MCF 10A (cell line): ENCODE measurements at regions not wholly inside any gene's neighbourhood (a gene's known extent, or its start where the extent isn't known, plus 50 kb on each side); places are given as distances from the start of the nearest gene placed in this dataset.

ENCODE experiments used
- BruUV-seq: library from RNA; stranded (reverse); fragments of 400-500 nt; replicated peaks from 2 replicates; lab custom pipeline; 2021; lab: Mats Ljungman, UMichigan
- CTCF ChIA-PET: fragments of 300-600 bp; sonication (Branson Sonifier 250); formaldehyde crosslinking; extraction: SDS; loops from one replicate; lab custom pipeline; 2021; ENCODE audit warnings: antibody characterized with exemption, inconsistent platforms; lab: Yijun Ruan, JAX
- POLR2A ChIA-PET: fragments of 300-600, 350-650 bp; sonication (Branson Sonifier 250); formaldehyde crosslinking; extraction: SDS; loops from one replicate; lab custom pipeline; 2020; ENCODE audit warnings: antibody characterized with exemption, inconsistent platforms; lab: Yijun Ruan, JAX
- DNase-seq: peaks from one replicate; pipeline ENCODE4 v3.0.0-alpha.2; 2018; ENCODE audit not compliant: unreplicated experiment
- H3K27ac Mint-ChIP-seq: one replicate; pipeline ENCODE4 v1.8.0; 2022; ENCODE audit warnings: mild to moderate bottlenecking, low read depth, mixed read lengths; ENCODE audit not compliant: unreplicated experiment
- H3K27me3 Mint-ChIP-seq: one replicate; pipeline ENCODE4 v1.8.0; 2022; ENCODE audit warnings: mixed read lengths; ENCODE audit not compliant: insufficient read depth, unreplicated experiment
- H3K36me3 Mint-ChIP-seq: one replicate; pipeline ENCODE4 v1.8.0; 2022; ENCODE audit warnings: mild to moderate bottlenecking, moderate library complexity, mixed read lengths; ENCODE audit not compliant: insufficient read depth, unreplicated experiment
- H3K4me1 Mint-ChIP-seq: one replicate; pipeline ENCODE4 v1.8.0; 2022; ENCODE audit warnings: mixed read lengths; ENCODE audit not compliant: insufficient read depth, unreplicated experiment
- H3K4me3 Mint-ChIP-seq: one replicate; pipeline ENCODE4 v1.8.0; 2022; ENCODE audit warnings: mild to moderate bottlenecking, moderate library complexity, mixed read lengths; ENCODE audit not compliant: unreplicated experiment
- H3K9me3 Mint-ChIP-seq: one replicate; pipeline ENCODE4 v1.8.0; 2022; ENCODE audit warnings: mixed read lengths; ENCODE audit not compliant: unreplicated experiment
- CTCF ChIP-seq: fragments of 200-600 bp; IDR thresholded peaks from one replicate; pipeline ENCODE4 v1.8.0; 2022; ENCODE audit warnings: antibody characterized with exemption, mild to moderate bottlenecking; ENCODE audit not compliant: unreplicated experiment
- intact Hi-C: fragments of 100-400 bp; cut with micrococcal nuclease; formaldehyde crosslinking; loops from 2 replicates; pipeline ENCODE4 v1.14.1; 2022

DNA sequence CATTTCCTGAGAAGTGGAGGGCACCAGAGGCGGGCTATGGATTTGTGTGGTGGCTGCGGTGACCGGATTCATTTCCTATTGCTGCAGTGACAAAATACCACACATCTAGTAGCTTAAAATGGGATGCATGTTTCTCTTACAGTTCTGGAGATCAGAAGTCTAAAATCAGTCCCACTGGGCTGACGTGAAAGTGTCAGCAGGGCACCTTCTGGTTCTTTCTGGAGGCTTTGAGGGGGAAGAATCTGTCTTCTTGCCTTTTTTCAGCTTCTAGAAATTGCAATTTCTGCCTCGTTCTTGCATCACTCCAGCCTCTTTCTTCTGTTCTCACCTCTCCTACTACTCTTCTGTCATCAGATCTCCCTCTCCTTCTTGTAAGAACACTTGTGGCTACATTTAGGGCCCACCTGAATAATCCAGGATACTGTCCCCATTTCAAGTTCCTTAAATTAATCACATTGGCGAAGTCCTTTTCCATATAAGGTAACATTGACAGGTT is 111.2 kb downstream of the MARCHF4 start:
- Mint-ChIP-seq H3K27me3 (no peaks in the 10 kb centered on the region), H3K36me3 (no peaks in the 10 kb centered on the region)
- CTCF ChIA-PET = interaction anchor here (0.6 kb wide), 1 partner anchor 17 kb away, joined by 3 read pairs; no protein-coding TSS in a partner anchor

DNA sequence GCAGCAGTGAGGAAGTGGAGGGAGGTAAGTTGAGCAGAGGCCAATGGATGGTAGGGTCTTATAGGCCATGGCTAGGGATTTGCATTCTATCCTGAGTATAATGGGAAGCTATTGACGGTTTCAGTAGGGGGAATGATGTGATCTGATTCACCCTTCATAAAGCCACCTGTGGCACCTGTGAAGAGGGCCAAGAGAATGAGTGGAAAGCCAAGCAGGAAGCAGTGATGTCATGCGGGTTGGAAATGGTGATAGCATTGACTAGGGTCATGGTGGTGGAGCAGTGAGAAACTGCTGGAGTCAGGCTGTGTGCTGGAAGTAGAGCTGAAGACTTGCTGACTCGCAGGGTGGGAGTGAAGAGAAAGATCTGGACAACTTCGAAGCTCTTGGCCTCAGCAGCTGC is 111.7 kb downstream of the MARCHF4 start:
- Mint-ChIP-seq H3K27ac (no peak overlapping the region), H3K9me3 (no peaks in the 10 kb centered on the region), H3K4me1 (no peaks in the 10 kb centered on the region), H3K27me3 (no peaks in the 10 kb centered on the region), H3K4me3 (no peak overlapping the region), H3K36me3 (no peaks in the 10 kb centered on the region)
- CTCF ChIA-PET = interaction anchor here (0.6 kb wide), 1 partner anchor 18 kb away, joined by 3 read pairs; no protein-coding TSS in a partner anchor
- intact Hi-C loops = no loop called here
- no peak for DNase-seq
- BruUV-seq = no TSS peak
- POLR2A ChIA-PET = no interaction called here
- TF ChIP-seq CTCF = no peak

More for the DNA sequence above, 111.2 kb downstream of the MARCHF4 start:
- no peaks in the 10 kb centered on the region for H3K9me3 Mint-ChIP-seq
- BruUV-seq = no TSS peak
- H3K4me1 Mint-ChIP-seq = no peaks in the 10 kb centered on the region
- TF ChIP-seq CTCF = no peak
- POLR2A ChIA-PET = no interaction called here
- no peak overlapping the region for H3K27ac Mint-ChIP-seq
- intact Hi-C loops = no loop called here
- no peak overlapping the region for H3K4me3 Mint-ChIP-seq
- no peak for DNase-seq

DNA sequence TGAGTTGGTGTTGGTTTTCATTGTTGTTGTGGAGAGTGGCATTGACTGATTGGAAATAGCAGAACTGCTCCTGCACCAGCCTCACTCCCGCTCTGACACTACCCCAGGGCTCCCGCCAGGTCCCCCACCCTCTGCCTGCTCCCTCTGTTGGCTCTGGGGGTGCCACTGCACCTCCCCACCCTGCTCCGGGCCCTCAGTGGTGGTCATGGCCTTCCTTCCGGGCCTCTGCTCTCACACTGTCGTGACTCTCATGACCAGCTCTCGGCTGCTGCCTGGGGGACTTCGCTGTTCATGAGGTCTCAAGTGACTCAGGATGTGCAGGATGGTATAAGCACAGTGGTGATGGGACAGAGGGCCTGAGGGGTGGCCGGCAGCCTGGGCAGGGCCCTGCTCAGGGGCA is 113.2 kb downstream of the MARCHF4 start:
- no peak overlapping the region for H3K27ac Mint-ChIP-seq
- no peak for TF ChIP-seq CTCF
- no peak for DNase-seq
- H3K9me3 Mint-ChIP-seq = no peaks in the 10 kb centered on the region
- H3K4me1 Mint-ChIP-seq = no peaks in the 10 kb centered on the region
- no peak overlapping the region for H3K4me3 Mint-ChIP-seq
- ChIA-PET CTCF (no interaction called here), POLR2A (no interaction called here)
- H3K27me3 Mint-ChIP-seq = no peaks in the 10 kb centered on the region
- H3K36me3 Mint-ChIP-seq = no peaks in the 10 kb centered on the region
- intact Hi-C loops = no loop called here
- BruUV-seq = no TSS peak

DNA sequence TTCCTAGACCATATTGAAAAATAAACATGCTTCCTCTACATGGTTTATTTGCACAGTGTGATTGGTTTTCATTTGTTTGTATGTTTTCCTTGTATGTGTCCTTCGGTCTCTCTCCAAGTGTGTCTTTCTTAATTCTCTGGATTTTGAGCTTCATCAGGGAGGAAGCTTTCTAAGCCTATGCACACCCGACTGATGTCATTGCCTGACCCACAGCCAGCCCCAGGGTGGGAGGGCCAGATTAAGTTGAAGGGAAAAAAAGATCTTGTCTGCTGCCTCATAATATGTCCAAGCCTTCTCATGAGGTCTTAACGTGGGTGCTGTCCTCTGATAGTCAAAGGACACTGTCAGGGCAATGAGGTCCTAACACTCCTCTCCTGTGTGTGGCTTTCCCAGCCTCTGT is 115.2 kb downstream of the MARCHF4 start:
- no TSS peak for BruUV-seq
- no peak for DNase-seq
- H3K27ac Mint-ChIP-seq = no peak overlapping the region
- TF ChIP-seq CTCF = no peak
- no peaks in the 10 kb centered on the region for H3K9me3 Mint-ChIP-seq
- CTCF ChIA-PET = interaction anchor here (1.0 kb wide), 1 partner anchor 10 kb away, joined by 3 read pairs; no protein-coding TSS in a partner anchor
- H3K27me3 Mint-ChIP-seq = no peaks in the 10 kb centered on the region
- POLR2A ChIA-PET = no interaction called here
- H3K36me3 Mint-ChIP-seq = peaks cover 6% of the 10 kb centered on the region
- H3K4me3 Mint-ChIP-seq = no peak overlapping the region
- intact Hi-C loops = no loop called here
- no peaks in the 10 kb centered on the region for H3K4me1 Mint-ChIP-seq
